AG04450 (cell line): ENCODE measurements at regions not wholly inside any gene's neighbourhood (a gene's known extent, or its start where the extent isn't known, plus 50 kb on each side); places are given as distances from the start of the nearest gene placed in this dataset.

ENCODE experiments used
- CTCF ChIA-PET: fragments of 300-600, 350-600 bp; formaldehyde crosslinking; extraction: SDS; loops from one replicate; lab custom pipeline; 2022; ENCODE audit warnings: antibody characterized with exemption, inconsistent platforms; lab: Charles Lee
- POLR2A ChIA-PET: fragments of 350-600 bp; formaldehyde crosslinking; extraction: SDS; loops from one replicate; lab custom pipeline; 2021; ENCODE audit warnings: antibody characterized with exemption, inconsistent platforms; lab: Yijun Ruan, JAX
- DNase-seq: peaks from one replicate; pipeline ENCODE4 v3.0.0-alpha.2; 2011; ENCODE audit warnings: low read depth, low spot score
- H3K27ac ChIP-seq: one replicate; pipeline ENCODE4 v1.5.1; 2012; ENCODE audit warnings: low read depth, low read length, control low read depth
- H3K27me3 ChIP-seq: one replicate; pipeline ENCODE4 v1.6.0; 2012; ENCODE audit warnings: low read length; ENCODE audit not compliant: control insufficient read depth, insufficient read depth
- H3K4me3 ChIP-seq: 2 replicates; pipeline ENCODE4 v1.5.1; 2011; ENCODE audit warnings: mild to moderate bottlenecking, low read depth, low read length, control low read depth
- H3K9me3 ChIP-seq: 2 replicates; pipeline ENCODE4 v1.5.1; 2012; ENCODE audit warnings: low read length; ENCODE audit not compliant: control insufficient read depth, insufficient read depth
- TF ChIP-seq, protein P1 (sequence below): IDR thresholded peaks from 2 replicates; pipeline ENCODE4 v1.5.1; 2011; ENCODE audit warnings: low read depth, low read length, control low read depth, inconsistent platforms

DNA sequence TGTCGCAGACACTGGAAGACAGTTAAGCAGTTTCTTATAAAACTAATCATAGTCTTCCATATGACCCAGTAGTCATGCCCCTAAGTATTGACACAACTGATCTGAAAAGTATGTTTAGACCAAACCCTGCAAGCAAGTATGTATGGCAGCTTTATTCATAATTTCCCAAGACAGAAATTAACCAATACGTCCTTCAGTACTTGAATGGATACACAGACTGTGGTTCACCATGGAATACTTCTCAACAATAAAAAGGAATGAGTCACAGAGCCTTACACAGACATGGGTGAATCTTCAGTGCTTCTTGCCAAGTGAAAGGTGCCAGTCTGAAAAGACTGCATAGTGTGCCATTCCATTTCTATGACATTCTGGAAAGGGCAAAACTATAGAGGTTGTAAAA is 50.2 kb upstream of the AKR1E2 start:
- ChIA-PET POLR2A (no interaction called here), CTCF (no interaction called here)
- Histone ChIP-seq H3K27ac (no peak overlapping the region), H3K4me3 (no peak overlapping the region), H3K27me3 (no peaks in the 10 kb centered on the region), H3K9me3 (no peaks in the 10 kb centered on the region)
- no peak for DNase-seq
- TF ChIP-seq, protein P1, sequence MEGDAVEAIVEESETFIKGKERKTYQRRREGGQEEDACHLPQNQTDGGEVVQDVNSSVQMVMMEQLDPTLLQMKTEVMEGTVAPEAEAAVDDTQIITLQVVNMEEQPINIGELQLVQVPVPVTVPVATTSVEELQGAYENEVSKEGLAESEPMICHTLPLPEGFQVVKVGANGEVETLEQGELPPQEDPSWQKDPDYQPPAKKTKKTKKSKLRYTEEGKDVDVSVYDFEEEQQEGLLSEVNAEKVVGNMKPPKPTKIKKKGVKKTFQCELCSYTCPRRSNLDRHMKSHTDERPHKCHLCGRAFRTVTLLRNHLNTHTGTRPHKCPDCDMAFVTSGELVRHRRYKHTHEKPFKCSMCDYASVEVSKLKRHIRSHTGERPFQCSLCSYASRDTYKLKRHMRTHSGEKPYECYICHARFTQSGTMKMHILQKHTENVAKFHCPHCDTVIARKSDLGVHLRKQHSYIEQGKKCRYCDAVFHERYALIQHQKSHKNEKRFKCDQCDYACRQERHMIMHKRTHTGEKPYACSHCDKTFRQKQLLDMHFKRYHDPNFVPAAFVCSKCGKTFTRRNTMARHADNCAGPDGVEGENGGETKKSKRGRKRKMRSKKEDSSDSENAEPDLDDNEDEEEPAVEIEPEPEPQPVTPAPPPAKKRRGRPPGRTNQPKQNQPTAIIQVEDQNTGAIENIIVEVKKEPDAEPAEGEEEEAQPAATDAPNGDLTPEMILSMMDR = no peak

DNA sequence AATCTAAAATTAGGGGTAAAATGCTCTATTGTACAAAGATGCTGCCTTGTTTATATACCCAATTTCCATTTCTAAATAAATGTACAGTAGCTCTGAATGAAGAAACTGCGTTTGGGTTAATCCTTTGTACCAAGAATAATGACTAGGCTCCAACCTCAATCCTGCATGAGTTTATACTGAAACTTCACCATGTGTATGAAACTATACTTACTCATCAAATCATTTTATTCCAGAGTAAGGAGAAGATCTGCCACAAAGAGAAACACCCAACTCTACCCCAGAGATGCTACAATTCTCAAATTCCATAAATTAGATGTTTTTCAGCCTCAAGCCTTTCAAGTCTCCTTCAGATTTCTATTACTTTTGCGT is 53.8 kb upstream of the AKR1E2 start:
- H3K9me3 ChIP-seq = no peaks in the 10 kb centered on the region
- TF ChIP-seq, protein P1 = no peak
- ChIA-PET POLR2A (interaction anchor here (0.7 to 2.0 kb wide), 2 partner anchors 987 to 1681 kb away, joined by 3 to 12 read pairs; partner anchors contain the start of gene KLF6), CTCF (interaction anchor here (0.8 to 1.6 kb wide), 2 partner anchors 9 to 43 kb away, joined by 3 to 6 read pairs; no protein-coding TSS in a partner anchor)
- no peak for DNase-seq
- no peak overlapping the region for H3K4me3 ChIP-seq
- no peaks in the 10 kb centered on the region for H3K27me3 ChIP-seq
- peak overlapping the region; percentile 97 for H3K27ac ChIP-seq

GRCh38 chr10:4771554-4772201 is 54.3 kb upstream of the AKR1E2 start:
- CTCF ChIA-PET = interaction anchor here (0.6 to 1.6 kb wide), 4 partner anchors 9 to 599 kb away, joined by 3 to 6 read pairs (median 3); no protein-coding TSS in a partner anchor
- H3K4me3 ChIP-seq = no peak overlapping the region
- DNase-seq = peak; percentile 63
- H3K27me3 ChIP-seq = no peaks in the 10 kb centered on the region
- TF ChIP-seq, protein P1 = no peak
- POLR2A ChIA-PET = interaction anchor here (0.7 to 2.0 kb wide), 3 partner anchors 108 to 1681 kb away, joined by 3 to 12 read pairs (median 7); partner anchors contain the start of gene KLF6
- H3K9me3 ChIP-seq = no peaks in the 10 kb centered on the region
- peak overlapping the region; percentile 97 for H3K27ac ChIP-seq

DNA sequence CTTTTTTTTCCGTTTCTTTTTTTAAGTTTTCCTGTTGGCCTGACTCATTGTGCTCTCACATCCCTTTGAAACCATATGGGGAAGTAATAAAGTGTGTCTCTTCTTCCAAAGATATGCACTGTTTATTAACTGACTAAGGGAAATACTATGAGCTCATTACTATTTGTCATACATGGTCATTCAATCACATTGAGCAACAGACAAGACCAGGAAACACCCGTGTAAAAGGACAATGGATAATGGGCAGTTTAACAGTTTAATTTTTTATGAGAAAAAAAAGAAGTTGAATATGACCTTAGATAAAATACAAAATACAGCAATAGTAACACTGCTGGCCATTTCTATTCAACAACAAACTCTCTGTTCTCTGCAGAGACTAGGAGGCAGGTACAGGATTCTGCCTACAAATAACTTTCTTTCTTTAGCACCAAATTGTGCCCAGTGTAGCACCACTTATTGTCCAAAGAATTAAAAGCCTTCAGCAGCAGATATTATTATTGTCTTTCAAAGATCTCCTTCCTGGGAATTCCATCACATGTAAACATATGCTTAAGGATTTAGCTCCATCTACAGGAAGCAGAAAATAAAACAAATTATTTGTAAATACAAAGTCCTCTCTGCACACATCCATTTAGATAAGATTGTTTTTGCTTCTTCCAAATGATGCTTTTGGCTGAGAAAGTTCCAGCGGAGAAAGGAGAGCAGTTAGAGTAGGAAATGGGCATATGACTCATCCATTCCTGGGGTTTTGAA is 55.0 kb upstream of the AKR1E2 start:
- Histone ChIP-seq H3K27me3 (no peaks in the 10 kb centered on the region), H3K27ac (peak overlapping the region; percentile 97), H3K9me3 (no peaks in the 10 kb centered on the region), H3K4me3 (no peak overlapping the region)
- peak; percentile 77 for DNase-seq
- CTCF ChIA-PET = interaction anchor here (0.5 to 3.1 kb wide), 6 partner anchors 8 to 1573 kb away, joined by 3 to 8 read pairs (median 4); no protein-coding TSS in a partner anchor
- POLR2A ChIA-PET = interaction anchor here (0.6 to 2.0 kb wide), 3 partner anchors 107 to 986 kb away, joined by 4 to 12 read pairs (median 7); partner anchors contain the start of gene KLF6
- TF ChIP-seq, protein P1 = peak; percentile 21
